ENCODE measurements at regions not wholly inside any gene's neighbourhood (a gene's known extent, or its start where the extent isn't known, plus 50 kb on each side); places are given as distances from the start of the nearest gene placed in this dataset.

DNA sequence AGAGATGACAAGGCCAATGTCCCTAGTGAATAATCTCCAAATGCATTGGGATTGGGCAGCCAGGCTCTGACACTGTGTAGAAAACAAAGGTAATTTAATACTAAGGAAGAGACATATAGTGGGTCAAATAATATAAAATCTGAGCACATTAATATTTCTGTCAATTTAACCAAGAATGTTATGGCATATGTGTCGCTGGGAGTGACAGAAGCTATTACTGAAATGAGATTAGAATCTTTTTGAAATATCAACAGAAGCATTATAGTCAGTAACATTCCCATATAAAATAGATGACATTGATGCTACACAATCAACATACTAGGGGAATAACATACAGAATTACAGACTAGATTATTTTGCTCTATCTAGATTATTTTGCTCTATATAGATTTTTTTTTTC, 114.0 kb downstream of the BLID start:
- POLR2A ChIA-PET, result no interaction called here
- H4K20me1 ChIP-seq (ENCODE audit: control insufficient read depth, insufficient read depth, low read length, poor library complexity, severe bottlenecking), result no peaks in the 10 kb centered on the region

GRCh38 chr11:121999651-122000050, 116.4 kb downstream of the BLID start:
- Mint-ChIP-seq H3K4me1 (no peaks in the 10 kb centered on the region), H3K27ac (no peak overlapping the region), H3K4me3 (no peak overlapping the region), H3K27me3 (no peaks in the 10 kb centered on the region), H3K9me3 (ENCODE audit: insufficient read depth) (no peaks in the 10 kb centered on the region)
- Histone ChIP-seq H4K20me1 (ENCODE audit: control insufficient read depth, insufficient read depth, low read length, poor library complexity, severe bottlenecking) (no peaks in the 10 kb centered on the region), H3K4me3 (ENCODE audit: control extremely low read depth in 1 of 5, extremely low read depth in 1 of 5, insufficient read depth in 1 of 5, low read depth in 2 of 5, low read length in 4 of 5) (no peak overlapping the region), H3K9me3 (ENCODE audit: control extremely low read depth in 1 of 3, control insufficient read depth in 2 of 3, insufficient read depth in 1 of 3, low read length in 2 of 3) (no peaks in the 10 kb centered on the region), H3K27ac (ENCODE audit: low read length in 2 of 2) (no peak overlapping the region), H3K4me2 (replicated peaks; ENCODE audit: low read depth, low read length, poor library complexity, severe bottlenecking) (no peak overlapping the region), H3K27me3 (replicated peaks in 1 of 4; ENCODE audit: control extremely low read depth in 1 of 4, control insufficient read depth in 3 of 4, insufficient read depth in 4 of 4, low read length in 3 of 4) (no peaks in the 10 kb centered on the region), H3K9ac (ENCODE audit: low read length) (no peak overlapping the region), H3K4me1 (ENCODE audit: control insufficient read depth in 2 of 2, insufficient read depth in 2 of 2, low read length in 2 of 2) (no peaks in the 10 kb centered on the region), H3K36me3 (replicated peaks in 1 of 2; ENCODE audit: control extremely low read depth in 1 of 2, control insufficient read depth in 1 of 2, extremely low read depth in 1 of 2, insufficient read depth in 2 of 2, low read length in 1 of 2) (no peaks in the 10 kb centered on the region), H2AFZ (ENCODE audit: insufficient read depth, low read depth, low read length, poor library complexity, severe bottlenecking) (no peak overlapping the region), H3K79me2 (ENCODE audit: control insufficient read depth, insufficient read depth, low read length) (no peaks in the 10 kb centered on the region)
- intact Hi-C loops (cut with micrococcal nuclease), result no loop called here
- DNase-seq, result no peak
- no CpG with 5 or more reads among the region's 2 CpGs for WGBS (ENCODE audit: insufficient coverage)
- TF ChIP-seq, protein P1, sequence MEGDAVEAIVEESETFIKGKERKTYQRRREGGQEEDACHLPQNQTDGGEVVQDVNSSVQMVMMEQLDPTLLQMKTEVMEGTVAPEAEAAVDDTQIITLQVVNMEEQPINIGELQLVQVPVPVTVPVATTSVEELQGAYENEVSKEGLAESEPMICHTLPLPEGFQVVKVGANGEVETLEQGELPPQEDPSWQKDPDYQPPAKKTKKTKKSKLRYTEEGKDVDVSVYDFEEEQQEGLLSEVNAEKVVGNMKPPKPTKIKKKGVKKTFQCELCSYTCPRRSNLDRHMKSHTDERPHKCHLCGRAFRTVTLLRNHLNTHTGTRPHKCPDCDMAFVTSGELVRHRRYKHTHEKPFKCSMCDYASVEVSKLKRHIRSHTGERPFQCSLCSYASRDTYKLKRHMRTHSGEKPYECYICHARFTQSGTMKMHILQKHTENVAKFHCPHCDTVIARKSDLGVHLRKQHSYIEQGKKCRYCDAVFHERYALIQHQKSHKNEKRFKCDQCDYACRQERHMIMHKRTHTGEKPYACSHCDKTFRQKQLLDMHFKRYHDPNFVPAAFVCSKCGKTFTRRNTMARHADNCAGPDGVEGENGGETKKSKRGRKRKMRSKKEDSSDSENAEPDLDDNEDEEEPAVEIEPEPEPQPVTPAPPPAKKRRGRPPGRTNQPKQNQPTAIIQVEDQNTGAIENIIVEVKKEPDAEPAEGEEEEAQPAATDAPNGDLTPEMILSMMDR (IDR thresholded peaks at IDR 0.05), result no peak
- TF ChIP-seq EZH2 (IDR thresholded peaks at IDR 0.05; ENCODE audit: borderline replicate concordance, insufficient read depth, low read depth, low read length, poor library complexity, severe bottlenecking), result no peak
- CTCF ChIA-PET, result no interaction called here
- ATAC-seq (ENCODE audit: low read depth), result no peak
- POLR2A ChIA-PET, result no interaction called here

More for the DNA sequence above, 114.0 kb downstream of the BLID start:
- Mint-ChIP-seq H3K27ac (no peak overlapping the region), H3K4me1 (no peaks in the 10 kb centered on the region), H3K4me3 (no peak overlapping the region), H3K9me3 (ENCODE audit: insufficient read depth) (no peaks in the 10 kb centered on the region), H3K27me3 (no peaks in the 10 kb centered on the region)
- TF ChIP-seq EZH2 (IDR thresholded peaks at IDR 0.05; ENCODE audit: borderline replicate concordance, insufficient read depth, low read depth, low read length, poor library complexity, severe bottlenecking), result no peak
- TF ChIP-seq, protein P1 (IDR thresholded peaks at IDR 0.05), result no peak
- Histone ChIP-seq H3K4me2 (replicated peaks; ENCODE audit: low read depth, low read length, poor library complexity, severe bottlenecking) (no peak overlapping the region), H3K9ac (ENCODE audit: low read length) (no peak overlapping the region), H3K27me3 (replicated peaks in 1 of 4; ENCODE audit: control extremely low read depth in 1 of 4, control insufficient read depth in 3 of 4, insufficient read depth in 4 of 4, low read length in 3 of 4) (no peaks in the 10 kb centered on the region), H3K27ac (ENCODE audit: low read length in 2 of 2) (no peak overlapping the region), H2AFZ (ENCODE audit: insufficient read depth, low read depth, low read length, poor library complexity, severe bottlenecking) (no peak overlapping the region), H3K9me3 (ENCODE audit: control extremely low read depth in 1 of 3, control insufficient read depth in 2 of 3, insufficient read depth in 1 of 3, low read length in 2 of 3) (no peaks in the 10 kb centered on the region), H3K4me3 (ENCODE audit: control extremely low read depth in 1 of 5, extremely low read depth in 1 of 5, insufficient read depth in 1 of 5, low read depth in 2 of 5, low read length in 4 of 5) (no peak overlapping the region), H3K36me3 (replicated peaks in 1 of 2; ENCODE audit: control extremely low read depth in 1 of 2, control insufficient read depth in 1 of 2, extremely low read depth in 1 of 2, insufficient read depth in 2 of 2, low read length in 1 of 2) (no peaks in the 10 kb centered on the region), H3K4me1 (ENCODE audit: control insufficient read depth in 2 of 2, insufficient read depth in 2 of 2, low read length in 2 of 2) (no peaks in the 10 kb centered on the region), H3K79me2 (ENCODE audit: control insufficient read depth, insufficient read depth, low read length) (no peaks in the 10 kb centered on the region)
- intact Hi-C loops (cut with micrococcal nuclease), result no loop called here
- no CpG with 5 or more reads among the region's 1 CpG for WGBS (ENCODE audit: insufficient coverage)
- CTCF ChIA-PET, result no interaction called here
- no peak for DNase-seq
- ATAC-seq (ENCODE audit: low read depth), result no peak
